Activated naive CD8-positive, alpha-beta T cell treated with anti-CD3 and anti-CD28 coated beads for 36 hours (primary cell): ENCODE measurements at regions not wholly inside any gene's neighbourhood (a gene's known extent, or its start where the extent isn't known, plus 50 kb on each side); places are given as distances from the start of the nearest gene placed in this dataset.

Experiments used
- DNase-seq: peaks from one replicate; pipeline ENCODE4 v3.0.0; 2021
- H3K27ac Mint-ChIP-seq: one replicate; pipeline ENCODE4 v1.8.0; 2022; ENCODE audit warnings: mild to moderate bottlenecking, moderate library complexity, mixed read lengths
- H3K27me3 Mint-ChIP-seq: one replicate; pipeline ENCODE4 v1.8.0; 2022; ENCODE audit warnings: mild to moderate bottlenecking, mixed read lengths
- H3K36me3 Mint-ChIP-seq: one replicate; pipeline ENCODE4 v1.8.0; 2021; ENCODE audit warnings: mild to moderate bottlenecking, mixed read lengths
- H3K4me1 Mint-ChIP-seq: one replicate; pipeline ENCODE4 v1.8.0; 2021; ENCODE audit warnings: mixed read lengths
- H3K4me3 Mint-ChIP-seq: one replicate; pipeline ENCODE4 v1.8.0; 2022; ENCODE audit warnings: mild to moderate bottlenecking, moderate library complexity, mixed read lengths
- H3K9me3 Mint-ChIP-seq: one replicate; pipeline ENCODE4 v1.8.0; 2022; ENCODE audit warnings: mixed read lengths

DNA sequence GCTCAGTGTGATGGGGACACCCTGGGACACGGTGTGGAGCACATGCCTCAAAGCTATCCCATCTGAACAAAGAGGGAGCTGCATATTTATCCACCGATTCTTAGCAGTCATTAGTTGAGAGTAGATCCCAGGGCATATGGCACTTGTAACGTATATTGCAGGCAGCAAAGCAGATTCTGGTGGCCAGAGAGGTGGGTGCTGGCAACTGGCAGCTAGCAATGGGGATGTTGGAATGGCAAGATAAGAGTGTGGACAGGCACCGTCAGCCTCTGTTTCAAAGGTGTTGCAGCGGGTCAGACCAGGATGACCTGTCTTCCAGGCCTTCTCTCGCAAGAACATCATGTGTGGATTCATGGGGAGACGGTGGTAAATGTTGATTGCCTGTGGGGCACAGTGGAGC is 54.0 kb upstream of the ADRA1D start:
- no peaks in the 10 kb centered on the region for H3K9me3 Mint-ChIP-seq
- H3K4me3 Mint-ChIP-seq = no peak overlapping the region
- peaks cover 13% of the 10 kb centered on the region for H3K27me3 Mint-ChIP-seq
- H3K36me3 Mint-ChIP-seq = no peaks in the 10 kb centered on the region
- H3K27ac Mint-ChIP-seq = no peak overlapping the region
- no peak for DNase-seq
- H3K4me1 Mint-ChIP-seq = no peaks in the 10 kb centered on the region

DNA sequence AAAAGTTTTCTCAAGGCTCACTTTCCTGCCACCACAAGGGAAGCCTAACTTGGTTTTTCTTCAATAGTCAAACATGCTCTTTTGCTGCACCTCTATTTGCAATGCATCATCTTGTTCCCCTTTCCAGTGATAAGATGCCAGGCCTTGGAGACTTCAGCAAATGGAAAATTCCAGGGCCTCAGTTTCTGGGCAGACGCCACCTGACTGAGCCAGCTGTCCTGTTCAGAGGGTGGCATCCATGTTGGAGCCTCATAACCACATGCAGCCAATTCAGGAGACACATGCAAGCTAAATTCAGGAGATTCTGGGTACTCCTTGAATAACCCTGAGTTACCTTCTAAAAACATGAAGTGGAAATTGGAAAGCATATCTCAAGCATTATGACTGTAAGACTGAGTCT is 51.8 kb upstream of the ADRA1D start:
- Mint-ChIP-seq H3K9me3 (no peaks in the 10 kb centered on the region), H3K4me3 (no peak overlapping the region), H3K4me1 (no peaks in the 10 kb centered on the region), H3K27ac (no peak overlapping the region), H3K27me3 (peaks cover 27% of the 10 kb centered on the region), H3K36me3 (no peaks in the 10 kb centered on the region)
- DNase-seq = no peak

DNA sequence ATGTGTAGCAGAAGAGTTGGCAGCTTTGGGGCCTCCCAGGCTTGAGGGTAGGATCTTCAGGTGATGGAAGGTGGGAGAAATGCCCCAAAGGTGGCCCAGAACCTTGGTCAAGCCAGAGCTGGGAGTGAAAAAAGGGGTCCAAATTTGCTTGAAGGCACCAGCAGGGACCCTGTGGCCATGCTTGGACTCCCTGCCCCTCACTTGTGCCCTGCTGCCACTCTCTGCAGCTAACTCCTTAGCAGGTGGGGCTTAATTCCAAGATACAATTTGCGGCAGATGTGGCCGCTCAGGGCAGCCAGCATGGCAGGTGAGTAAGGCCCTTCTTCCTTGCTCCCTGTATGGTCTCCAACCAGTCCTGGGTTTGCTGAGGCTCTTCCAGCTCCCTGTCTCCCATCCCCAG is 51.3 kb upstream of the ADRA1D start:
- H3K9me3 Mint-ChIP-seq = no peaks in the 10 kb centered on the region
- H3K36me3 Mint-ChIP-seq = no peaks in the 10 kb centered on the region
- no peak for DNase-seq
- H3K27me3 Mint-ChIP-seq = peaks cover 30% of the 10 kb centered on the region
- H3K4me1 Mint-ChIP-seq = no peaks in the 10 kb centered on the region
- no peak overlapping the region for H3K27ac Mint-ChIP-seq
- no peak overlapping the region for H3K4me3 Mint-ChIP-seq

DNA sequence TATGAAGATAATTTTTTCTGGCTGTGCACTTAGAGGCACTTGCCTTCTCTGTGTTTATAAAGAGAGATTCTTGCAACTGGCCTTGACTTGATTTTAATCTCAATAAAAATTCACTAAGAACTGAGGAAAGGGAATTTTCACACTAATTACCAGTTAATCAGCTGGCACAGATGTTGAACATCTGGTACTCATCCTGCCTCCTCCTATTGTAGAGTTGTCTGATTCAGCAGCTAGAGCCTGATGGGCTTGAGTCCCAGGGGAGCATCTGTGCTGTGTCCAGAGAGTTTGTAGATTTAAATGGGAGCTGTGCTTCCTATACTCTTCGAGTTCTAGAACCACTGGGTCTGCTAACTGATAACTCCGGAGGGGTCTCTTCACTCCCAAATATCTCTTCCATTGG is 50.7 kb upstream of the ADRA1D start:
- Mint-ChIP-seq H3K27me3 (peaks cover 36% of the 10 kb centered on the region), H3K4me1 (no peaks in the 10 kb centered on the region), H3K4me3 (no peak overlapping the region), H3K27ac (no peak overlapping the region), H3K9me3 (no peaks in the 10 kb centered on the region), H3K36me3 (no peaks in the 10 kb centered on the region)
- no peak for DNase-seq

DNA sequence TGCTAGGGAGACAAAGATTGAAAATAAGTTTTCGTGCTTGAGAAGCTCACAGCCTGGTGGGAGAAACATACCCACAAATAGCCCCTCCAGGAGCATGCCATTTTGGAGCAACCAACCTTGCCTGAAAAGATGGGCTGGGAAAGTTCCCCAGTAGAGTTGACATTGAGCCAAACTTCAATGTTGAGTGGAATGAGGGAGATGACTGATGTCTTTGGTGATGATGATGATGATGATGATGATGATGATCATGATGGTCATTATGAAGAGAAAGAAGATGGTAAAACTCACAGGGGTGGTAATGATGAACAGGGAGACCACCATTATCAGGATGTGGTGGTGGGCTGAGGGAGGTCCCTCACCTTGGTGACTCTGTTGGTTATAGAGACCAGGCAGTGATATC is 50.1 kb upstream of the ADRA1D start:
- no peaks in the 10 kb centered on the region for H3K9me3 Mint-ChIP-seq
- no peaks in the 10 kb centered on the region for H3K36me3 Mint-ChIP-seq
- H3K27me3 Mint-ChIP-seq = peaks cover 39% of the 10 kb centered on the region
- no peak overlapping the region for H3K27ac Mint-ChIP-seq
- H3K4me3 Mint-ChIP-seq = no peak overlapping the region
- no peak for DNase-seq
- no peaks in the 10 kb centered on the region for H3K4me1 Mint-ChIP-seq
